ENCODE measurements at regions not wholly inside any gene's neighbourhood (a gene's known extent, or its start where the extent isn't known, plus 50 kb on each side); places are given as distances from the start of the nearest gene placed in this dataset.

- Histone ChIP-seq H3K4me1 (ENCODE audit: low read depth, poor library complexity, severe bottlenecking) (no peaks in the 10 kb centered on the region), H3K4me2 (no peak overlapping the region), H3K27me3 (ENCODE audit: insufficient read depth, low read depth) (no peaks in the 10 kb centered on the region), H4K20me1 (ENCODE audit: insufficient read depth) (no peaks in the 10 kb centered on the region), H3K9ac (no peak overlapping the region), H3K36me3 (ENCODE audit: insufficient read depth) (no peaks in the 10 kb centered on the region), H3K27ac (no peak overlapping the region), H3K79me2 (ENCODE audit: insufficient read depth, low read depth) (no peaks in the 10 kb centered on the region), H2AFZ (ENCODE audit: low read depth) (no peak overlapping the region), H3K4me3 (IDR thresholded peaks at IDR 0.05; ENCODE audit: insufficient read depth, low read depth, low read length) (no peak overlapping the region)
- TF ChIP-seq, protein P1, sequence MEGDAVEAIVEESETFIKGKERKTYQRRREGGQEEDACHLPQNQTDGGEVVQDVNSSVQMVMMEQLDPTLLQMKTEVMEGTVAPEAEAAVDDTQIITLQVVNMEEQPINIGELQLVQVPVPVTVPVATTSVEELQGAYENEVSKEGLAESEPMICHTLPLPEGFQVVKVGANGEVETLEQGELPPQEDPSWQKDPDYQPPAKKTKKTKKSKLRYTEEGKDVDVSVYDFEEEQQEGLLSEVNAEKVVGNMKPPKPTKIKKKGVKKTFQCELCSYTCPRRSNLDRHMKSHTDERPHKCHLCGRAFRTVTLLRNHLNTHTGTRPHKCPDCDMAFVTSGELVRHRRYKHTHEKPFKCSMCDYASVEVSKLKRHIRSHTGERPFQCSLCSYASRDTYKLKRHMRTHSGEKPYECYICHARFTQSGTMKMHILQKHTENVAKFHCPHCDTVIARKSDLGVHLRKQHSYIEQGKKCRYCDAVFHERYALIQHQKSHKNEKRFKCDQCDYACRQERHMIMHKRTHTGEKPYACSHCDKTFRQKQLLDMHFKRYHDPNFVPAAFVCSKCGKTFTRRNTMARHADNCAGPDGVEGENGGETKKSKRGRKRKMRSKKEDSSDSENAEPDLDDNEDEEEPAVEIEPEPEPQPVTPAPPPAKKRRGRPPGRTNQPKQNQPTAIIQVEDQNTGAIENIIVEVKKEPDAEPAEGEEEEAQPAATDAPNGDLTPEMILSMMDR (conservative IDR thresholded peaks at IDR 0.05; ENCODE audit: low read depth, low read length) = no peak
Observed at GRCh38 chr12:85733221-85733840, 102.9 kb downstream of the RASSF9 start.

DNA sequence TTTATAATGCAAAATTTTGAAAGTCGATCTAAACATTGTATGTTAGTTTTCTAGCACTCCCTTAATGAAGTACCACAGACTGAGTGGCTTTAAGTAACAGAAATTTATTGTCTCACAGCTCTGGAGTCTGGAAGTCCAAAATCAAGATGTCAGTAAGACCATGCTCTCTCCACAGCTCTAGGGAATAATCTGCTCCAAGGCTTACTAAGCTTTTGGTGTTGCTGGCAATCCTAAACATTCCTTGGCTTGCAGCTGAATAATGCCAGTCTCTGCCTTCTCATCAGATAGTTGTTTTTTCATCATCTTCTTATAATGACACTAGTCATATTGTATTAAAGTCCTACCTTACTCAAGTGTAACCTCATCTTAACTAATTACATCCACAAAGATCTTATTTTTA lies 102.2 kb downstream of the RASSF9 start:
- no peaks in the 10 kb centered on the region for H3K27me3 ChIP-seq (ENCODE audit: insufficient read depth, low read depth)
- H3K4me1 ChIP-seq (ENCODE audit: low read depth, poor library complexity, severe bottlenecking) = no peaks in the 10 kb centered on the region
- TF ChIP-seq, protein P1 (conservative IDR thresholded peaks at IDR 0.05; ENCODE audit: low read depth, low read length) = no peak
- no peak overlapping the region for H2AFZ ChIP-seq (ENCODE audit: low read depth)
- H3K79me2 ChIP-seq (ENCODE audit: insufficient read depth, low read depth) = no peaks in the 10 kb centered on the region
- no peak overlapping the region for H3K27ac ChIP-seq
- no peak overlapping the region for H3K9ac ChIP-seq
- H4K20me1 ChIP-seq (ENCODE audit: insufficient read depth) = no peaks in the 10 kb centered on the region
- H3K4me3 ChIP-seq (IDR thresholded peaks at IDR 0.05; ENCODE audit: insufficient read depth, low read depth, low read length) = no peak overlapping the region
- no peaks in the 10 kb centered on the region for H3K36me3 ChIP-seq (ENCODE audit: insufficient read depth)
- H3K4me2 ChIP-seq = no peak overlapping the region

DNA sequence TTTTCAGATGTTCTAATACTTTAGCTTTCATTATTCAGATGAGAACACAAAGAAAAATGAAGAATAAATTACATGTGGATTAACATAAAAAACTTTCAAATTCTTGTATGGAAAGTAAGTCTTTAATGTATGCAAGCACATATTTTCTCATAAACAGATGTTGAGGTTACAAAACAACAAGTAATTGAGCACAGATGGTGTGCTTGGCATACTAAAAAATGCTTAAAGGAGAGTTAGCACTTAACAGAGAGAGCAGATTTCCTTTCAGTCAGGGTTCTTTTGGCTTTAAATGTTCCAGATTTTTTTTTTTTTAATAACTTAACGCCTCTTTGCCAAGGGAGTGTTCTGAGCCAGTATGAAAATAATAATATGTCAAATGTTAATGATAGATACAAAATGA lies 96.0 kb downstream of the RASSF9 start:
- Histone ChIP-seq H3K79me2 (ENCODE audit: insufficient read depth, low read depth) (no peaks in the 10 kb centered on the region), H2AFZ (ENCODE audit: low read depth) (no peak overlapping the region)

GRCh38 chr12:85741046-85741445 lies 95.2 kb downstream of the RASSF9 start:
- Histone ChIP-seq H3K9ac (no peak overlapping the region), H3K4me3 (IDR thresholded peaks at IDR 0.05; ENCODE audit: insufficient read depth, low read depth, low read length) (no peak overlapping the region), H3K4me1 (ENCODE audit: low read depth, poor library complexity, severe bottlenecking) (no peaks in the 10 kb centered on the region), H2AFZ (ENCODE audit: low read depth) (no peak overlapping the region), H3K27me3 (ENCODE audit: insufficient read depth, low read depth) (no peaks in the 10 kb centered on the region), H3K36me3 (ENCODE audit: insufficient read depth) (no peaks in the 10 kb centered on the region), H4K20me1 (ENCODE audit: insufficient read depth) (no peaks in the 10 kb centered on the region), H3K79me2 (ENCODE audit: insufficient read depth, low read depth) (no peaks in the 10 kb centered on the region), H3K27ac (no peak overlapping the region), H3K4me2 (no peak overlapping the region)
- TF ChIP-seq, protein P1 (conservative IDR thresholded peaks at IDR 0.05; ENCODE audit: low read depth, low read length) = no peak

More for the DNA sequence above, 96.0 kb downstream of the RASSF9 start:
- TF ChIP-seq, protein P1 (conservative IDR thresholded peaks at IDR 0.05; ENCODE audit: low read depth, low read length) = no peak
- Histone ChIP-seq H4K20me1 (ENCODE audit: insufficient read depth) (no peaks in the 10 kb centered on the region), H3K4me1 (ENCODE audit: low read depth, poor library complexity, severe bottlenecking) (no peaks in the 10 kb centered on the region), H3K4me3 (IDR thresholded peaks at IDR 0.05; ENCODE audit: insufficient read depth, low read depth, low read length) (no peak overlapping the region), H3K36me3 (ENCODE audit: insufficient read depth) (no peaks in the 10 kb centered on the region), H3K27ac (no peak overlapping the region), H3K9ac (no peak overlapping the region), H3K27me3 (ENCODE audit: insufficient read depth, low read depth) (no peaks in the 10 kb centered on the region), H3K4me2 (no peak overlapping the region)

All from KMS-11 (cell line).